ENCODE measurements at regions not wholly inside any gene's neighbourhood (a gene's known extent, or its start where the extent isn't known, plus 50 kb on each side); places are given as distances from the start of the nearest gene placed in this dataset.

- no peak for DNase-seq (ENCODE audit: low read depth, low spot score)
Measured at GRCh38 chr2:195410074-195410671, 246.9 kb upstream of the SLC39A10 start.

GRCh38 chr2:195408811-195409210, 248.2 kb upstream of the SLC39A10 start:
- DNase-seq (ENCODE audit: low read depth, low spot score): no peak

- DNase-seq (ENCODE audit: low read depth, low spot score): no peak
Measured at GRCh38 chr2:195408196-195408595, 248.8 kb upstream of the SLC39A10 start.

- DNase-seq (ENCODE audit: low read depth, low spot score): no peak
Measured at GRCh38 chr2:195407783-195408182, 249.2 kb upstream of the SLC39A10 start.

GRCh38 chr2:195406886-195407603, 250.0 kb upstream of the SLC39A10 start:
- DNase-seq (ENCODE audit: low read depth, low spot score): no peak

- no peak for DNase-seq (ENCODE audit: low read depth, low spot score)
Measured at GRCh38 chr2:195404651-195405050, 252.4 kb upstream of the SLC39A10 start.

- DNase-seq (ENCODE audit: low read depth, low spot score): no peak
Measured at GRCh38 chr2:195396479-195396878, 260.5 kb upstream of the SLC39A10 start.

- no peak for DNase-seq (ENCODE audit: low read depth, low spot score)
Measured at GRCh38 chr2:195395362-195395761, 261.7 kb upstream of the SLC39A10 start.

GRCh38 chr2:195392446-195393336, 264.3 kb upstream of the SLC39A10 start:
- no peak for DNase-seq (ENCODE audit: low read depth, low spot score)

GRCh38 chr2:195390686-195391321, 266.2 kb upstream of the SLC39A10 start:
- DNase-seq (ENCODE audit: low read depth, low spot score): no peak

- DNase-seq (ENCODE audit: low read depth, low spot score): no peak
Measured at GRCh38 chr2:195388028-195388427, 269.0 kb upstream of the SLC39A10 start.

- DNase-seq (ENCODE audit: low read depth, low spot score): no peak
Measured at GRCh38 chr2:195382186-195382585, 274.8 kb upstream of the SLC39A10 start.

- no peak for DNase-seq (ENCODE audit: low read depth, low spot score)
Measured at GRCh38 chr2:195370167-195370943, 286.7 kb upstream of the SLC39A10 start.

- DNase-seq (ENCODE audit: low read depth, low spot score): no peak
Measured at GRCh38 chr2:195369218-195369587, 287.8 kb upstream of the SLC39A10 start.

- no peak for DNase-seq (ENCODE audit: low read depth, low spot score)
Measured at GRCh38 chr2:195368249-195369217, 288.5 kb upstream of the SLC39A10 start.

GRCh38 chr2:195367809-195368208, 289.2 kb upstream of the SLC39A10 start:
- no peak for DNase-seq (ENCODE audit: low read depth, low spot score)

GRCh38 chr2:195364015-195364965, 292.7 kb upstream of the SLC39A10 start:
- no peak for DNase-seq (ENCODE audit: low read depth, low spot score)

GRCh38 chr2:195363496-195363895, 293.5 kb upstream of the SLC39A10 start:
- DNase-seq (ENCODE audit: low read depth, low spot score): no peak

GRCh38 chr2:195360242-195360641, 296.8 kb upstream of the SLC39A10 start:
- DNase-seq (ENCODE audit: low read depth, low spot score): no peak

All from activated CD4-positive, CD25-positive, alpha-beta regulatory T cell treated with anti-CD3 and anti-CD28 coated beads, Interleukin-2, amount 50 U/mL, for 16 hours (primary cell).